HG02840 (cell line): ENCODE measurements at regions not wholly inside any gene's neighbourhood (a gene's known extent, or its start where the extent isn't known, plus 50 kb on each side); places are given as distances from the start of the nearest gene placed in this dataset.

Source experiments
- ATAC-seq: cut with Tn5 transposase; IDR thresholded peaks from one replicate; pipeline ENCODE4 v1.9.1; 2021; ENCODE audit warnings: mild to moderate bottlenecking, moderate library complexity, moderate number of reproducible peaks; ENCODE audit not compliant: unreplicated experiment, low FRiP score

GRCh38 chr15:81469154-81469553, 95.1 kb upstream of the TMC3 start:
- ATAC-seq = no peak

GRCh38 chr15:81466741-81467140, 92.7 kb upstream of the TMC3 start:
- no peak for ATAC-seq

- no peak for ATAC-seq
These were observed 80.0 kb upstream of the TMC3 start for GRCh38 chr15:81454024-81454423.

GRCh38 chr15:81450721-81451120, 76.7 kb upstream of the TMC3 start:
- ATAC-seq = no peak

GRCh38 chr15:81449836-81450474, 75.9 kb upstream of the TMC3 start:
- no peak for ATAC-seq

GRCh38 chr15:81443040-81443820, 69.2 kb upstream of the TMC3 start:
- no peak for ATAC-seq

- ATAC-seq = no peak
These were observed 68.4 kb upstream of the TMC3 start for GRCh38 chr15:81442454-81442853.

GRCh38 chr15:81434851-81435250, 60.8 kb upstream of the TMC3 start:
- no peak for ATAC-seq

- no peak for ATAC-seq
These were observed 59.4 kb upstream of the TMC3 start for GRCh38 chr15:81433462-81433861.

- no peak for ATAC-seq
These were observed 58.2 kb upstream of the TMC3 start for GRCh38 chr15:81432179-81432578.

GRCh38 chr15:81427176-81427575, 53.2 kb upstream of the TMC3 start:
- no peak for ATAC-seq

- ATAC-seq = no peak
These were observed 51.9 kb upstream of the TMC3 start for GRCh38 chr15:81425905-81426304.
